Left renal pelvis (tissue), 4 donors: ENCODE measurements at regions not wholly inside any gene's neighbourhood (a gene's known extent, or its start where the extent isn't known, plus 50 kb on each side); places are given as distances from the start of the nearest gene placed in this dataset.

ENCODE experiments used
- DNase-seq, 4 donors: peaks; one replicate each; pipeline ENCODE4 v3.0.0-alpha.2; 2013; ENCODE audit warnings: low read depth in 4 of 4, low spot score in 3 of 4

DNA sequence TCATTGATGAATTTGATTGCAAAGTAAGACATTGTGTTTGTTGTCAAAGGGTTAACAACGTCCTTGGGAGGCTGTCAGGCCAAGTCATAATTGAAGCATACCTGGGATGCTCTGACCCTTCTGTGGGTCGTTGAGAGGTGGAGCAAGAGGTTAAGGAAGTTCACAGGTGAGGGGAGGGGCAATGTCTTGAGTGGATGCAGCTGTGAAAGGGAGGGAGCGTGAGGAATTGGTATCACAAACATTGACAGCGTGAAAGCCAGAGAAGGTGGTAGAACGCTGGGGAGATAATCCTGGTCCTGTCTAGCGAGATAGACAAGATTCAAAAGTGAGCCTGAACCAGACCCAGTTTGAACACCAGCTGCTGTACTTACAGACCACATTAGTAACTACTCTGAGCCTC is 79.4 kb downstream of the HES1 start:
- DNase-seq, result no peak

DNA sequence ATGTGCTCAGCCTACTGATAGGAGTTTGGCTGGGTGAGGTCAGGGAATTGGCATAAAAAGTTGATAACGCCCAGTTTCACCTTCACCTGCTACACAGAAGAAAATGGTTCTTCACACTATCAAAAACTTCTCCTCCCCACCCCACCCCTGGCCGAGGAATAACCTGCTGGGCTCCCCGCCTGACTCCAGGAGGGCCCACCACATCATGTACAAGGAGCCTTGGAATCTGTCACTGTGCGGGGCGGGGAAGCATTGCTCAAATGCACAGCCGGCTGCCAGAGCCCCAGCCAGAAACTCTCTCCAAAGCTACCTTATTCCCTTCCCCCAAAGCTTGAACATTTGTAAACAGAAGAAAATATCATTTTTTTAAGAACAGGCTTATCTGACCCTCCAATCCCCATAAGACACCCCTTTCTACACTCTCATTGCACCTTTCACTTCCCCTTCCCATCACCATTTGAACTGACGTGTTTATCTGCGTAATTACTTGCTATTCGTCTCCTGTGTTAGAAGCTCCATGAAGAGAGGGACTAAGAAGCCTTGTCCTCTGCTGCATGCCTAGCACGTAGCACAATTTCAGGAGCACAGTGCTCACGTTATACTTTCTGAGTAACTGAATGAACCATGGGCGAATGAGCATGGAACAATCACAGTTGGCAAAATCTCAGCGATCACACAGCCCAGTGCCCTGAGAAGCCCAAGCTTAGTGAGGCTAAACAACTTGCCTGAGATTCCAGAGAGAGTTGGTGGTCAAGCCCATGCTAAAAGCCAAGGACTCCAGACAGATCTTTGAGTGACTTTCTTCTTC is 82.9 kb downstream of the HES1 start:
- no peak for DNase-seq

DNA sequence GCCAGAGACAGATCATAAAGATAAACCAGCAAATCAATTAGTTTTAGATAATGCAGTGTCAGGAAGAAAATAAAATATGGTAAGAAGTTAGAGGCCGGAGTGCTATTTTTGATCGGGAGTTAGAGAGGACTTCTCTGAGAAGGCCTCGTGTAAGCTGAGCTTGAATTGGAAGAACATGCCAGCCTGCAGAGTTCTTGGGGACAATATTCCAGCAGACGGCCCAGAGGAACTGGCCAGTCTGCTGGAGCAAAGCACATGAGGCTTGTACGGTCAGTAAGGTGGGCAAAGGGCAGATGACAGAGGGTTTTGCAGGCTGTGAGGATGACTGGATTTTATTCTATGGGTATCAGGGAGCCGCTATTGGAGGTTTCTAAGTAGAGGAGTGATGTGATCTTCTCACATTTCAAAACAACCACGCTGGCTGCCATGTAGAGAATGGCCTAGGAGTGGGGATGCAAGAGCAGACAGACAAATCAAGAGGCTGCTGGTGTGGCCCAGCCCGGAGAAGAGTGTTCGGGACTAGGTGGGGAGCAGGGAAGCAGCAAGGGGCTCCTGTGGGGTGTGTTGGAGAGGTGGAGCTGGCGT is 84.0 kb downstream of the HES1 start:
- DNase-seq, result no peak

DNA sequence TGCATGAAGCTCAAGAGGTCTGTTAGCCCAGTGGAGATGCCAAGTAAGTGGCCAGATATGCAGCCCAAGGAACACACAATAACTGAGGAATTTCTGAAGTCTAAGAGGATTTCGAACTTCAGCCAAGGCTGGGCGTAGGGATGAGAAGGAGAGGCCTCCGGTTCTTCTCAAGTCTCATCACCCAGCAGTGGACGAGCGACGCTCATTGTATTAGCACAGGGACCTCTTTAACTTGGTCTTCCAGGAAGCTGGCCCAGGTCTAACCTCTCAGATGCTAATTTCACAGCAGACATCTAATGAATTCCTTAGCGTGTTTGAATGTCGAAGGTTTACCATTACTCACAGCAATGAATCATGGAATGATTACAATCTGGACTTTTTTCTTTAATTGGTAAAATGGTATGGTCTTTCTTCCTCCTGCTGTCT is 85.0 kb downstream of the HES1 start:
- no peak for DNase-seq

DNA sequence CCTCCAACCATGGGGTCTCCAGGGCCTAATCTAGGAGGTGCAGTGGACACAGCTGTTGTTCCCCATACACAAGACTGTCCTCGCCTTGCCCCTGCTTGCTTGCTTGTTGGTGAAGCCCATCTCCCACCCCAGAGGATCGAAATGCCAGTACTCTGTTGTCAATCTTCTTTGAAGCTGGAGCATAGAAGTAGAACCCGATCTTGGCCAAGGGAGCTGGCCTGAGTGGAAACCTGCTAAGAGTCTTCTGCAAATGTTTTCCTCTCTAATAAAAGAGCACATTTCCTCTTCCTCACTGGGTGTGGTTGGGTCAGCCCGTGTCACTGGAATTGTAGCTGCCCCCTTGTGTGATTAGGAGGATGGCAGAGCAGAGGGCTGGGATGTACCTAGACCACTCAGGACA is 85.4 kb downstream of the HES1 start:
- DNase-seq, result no peak

DNA sequence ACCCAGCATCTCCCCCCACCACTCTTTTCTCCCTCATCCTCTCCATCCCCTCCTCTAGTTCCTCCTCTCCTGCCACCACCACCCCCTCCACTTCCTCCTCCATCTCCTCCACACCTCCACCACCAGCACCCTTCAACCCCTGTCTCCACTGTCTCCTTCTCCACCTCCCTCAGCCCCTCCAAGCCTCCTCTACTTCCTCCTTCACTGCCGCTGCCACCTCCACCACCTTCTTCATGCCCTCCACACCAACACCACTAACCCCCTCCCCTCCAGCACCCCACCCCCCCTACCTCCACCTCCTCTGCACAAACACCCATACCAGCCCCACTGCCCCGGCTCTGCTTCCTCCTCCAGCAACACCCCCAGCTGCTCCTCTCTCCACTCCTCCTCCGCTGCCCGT is 88.0 kb downstream of the HES1 start:
- DNase-seq, result no peak

DNA sequence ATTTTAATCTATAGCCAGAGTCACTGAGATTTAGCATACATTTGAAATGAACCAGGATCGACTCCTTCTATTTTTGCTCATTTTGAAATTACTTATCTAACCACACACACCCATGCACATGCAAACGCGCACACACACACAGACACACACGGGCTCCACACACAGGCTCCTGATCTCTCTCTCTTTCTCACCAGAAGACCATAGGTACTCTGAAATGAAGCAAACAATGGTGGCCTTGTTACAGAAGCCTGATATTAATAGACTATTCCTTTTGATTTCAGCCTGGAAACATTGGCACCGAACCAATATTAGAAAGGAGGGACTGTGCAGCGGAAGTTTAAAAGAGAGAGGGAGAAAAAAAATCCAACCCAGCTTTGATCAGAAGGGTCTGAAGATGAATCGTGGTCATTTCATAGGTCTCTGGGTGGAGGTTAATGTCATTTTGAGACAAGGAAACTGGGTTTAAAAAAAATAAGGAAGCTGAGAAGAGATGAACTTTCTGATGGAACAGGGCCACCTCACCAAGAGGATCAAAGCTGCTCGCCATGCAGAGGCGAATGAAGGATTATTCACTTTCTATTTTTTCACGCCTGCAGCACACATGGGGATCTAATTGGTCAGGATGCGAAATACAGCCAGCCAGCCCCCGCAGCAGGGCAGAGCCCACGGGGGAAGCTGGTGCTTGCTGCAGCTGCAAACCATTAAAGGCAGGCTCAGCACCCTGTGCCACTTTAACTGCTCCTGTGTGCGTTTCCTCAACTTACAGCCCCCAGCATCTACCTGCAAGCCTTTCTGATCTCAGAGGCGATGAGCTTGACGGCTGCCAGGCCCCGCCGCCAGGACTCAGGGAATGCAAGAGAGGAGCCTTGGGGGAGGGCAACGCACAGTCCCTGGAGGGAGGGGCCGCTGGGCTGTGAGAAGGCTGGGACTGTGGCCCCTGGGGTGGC is 88.8 kb downstream of the HES1 start:
- no peak for DNase-seq

DNA sequence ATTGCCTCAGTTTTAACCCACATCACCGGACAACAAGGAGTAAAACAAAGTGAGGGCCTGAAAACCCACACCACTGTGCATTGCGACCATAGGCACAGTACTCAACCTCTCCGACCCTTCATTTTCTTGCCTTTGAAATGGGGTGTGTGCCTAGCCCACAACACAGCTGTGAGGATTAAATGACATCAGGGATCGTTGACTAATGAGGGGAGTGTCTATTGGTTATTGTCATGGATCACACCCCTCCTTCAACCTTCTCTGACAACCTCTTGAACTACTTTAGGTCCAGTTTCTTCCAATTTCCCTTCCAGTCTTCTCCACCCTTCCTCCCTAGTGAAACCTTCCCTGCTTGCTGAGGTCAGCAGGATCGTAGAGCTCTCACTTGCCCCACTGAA is 89.5 kb downstream of the HES1 start:
- DNase-seq, result no peak

DNA sequence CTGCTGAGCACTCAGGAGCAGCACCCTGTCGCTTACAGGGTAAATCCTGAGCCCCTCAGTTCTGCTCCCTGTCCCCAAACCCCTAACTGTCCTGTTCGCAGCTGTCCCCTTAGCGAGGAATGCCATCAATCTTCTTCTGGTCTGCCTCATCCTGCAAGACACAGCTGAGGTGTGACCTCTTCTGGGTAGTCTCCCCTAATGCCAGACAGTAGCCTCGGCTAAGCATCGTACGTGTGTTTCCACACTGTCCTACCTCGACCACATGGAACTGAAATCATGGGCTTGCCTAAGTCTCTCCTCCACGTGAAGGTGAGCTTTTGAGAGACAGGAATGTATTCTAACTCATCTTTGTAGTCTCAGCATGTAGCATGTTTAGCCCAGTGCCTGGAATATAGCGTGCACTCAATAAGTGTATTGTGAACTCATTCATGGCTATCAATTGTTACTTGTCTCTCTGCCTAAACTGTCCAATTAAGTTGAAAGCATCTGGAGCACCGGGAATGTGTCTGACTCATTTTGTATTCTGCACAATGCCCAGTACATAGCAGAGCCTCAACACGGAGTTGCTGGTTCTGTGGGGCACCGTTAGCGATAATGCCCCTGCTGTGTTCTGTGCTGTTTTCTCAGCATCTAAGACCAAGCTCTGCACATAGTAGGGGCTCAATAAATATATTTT is 90.2 kb downstream of the HES1 start:
- DNase-seq, result no peak

DNA sequence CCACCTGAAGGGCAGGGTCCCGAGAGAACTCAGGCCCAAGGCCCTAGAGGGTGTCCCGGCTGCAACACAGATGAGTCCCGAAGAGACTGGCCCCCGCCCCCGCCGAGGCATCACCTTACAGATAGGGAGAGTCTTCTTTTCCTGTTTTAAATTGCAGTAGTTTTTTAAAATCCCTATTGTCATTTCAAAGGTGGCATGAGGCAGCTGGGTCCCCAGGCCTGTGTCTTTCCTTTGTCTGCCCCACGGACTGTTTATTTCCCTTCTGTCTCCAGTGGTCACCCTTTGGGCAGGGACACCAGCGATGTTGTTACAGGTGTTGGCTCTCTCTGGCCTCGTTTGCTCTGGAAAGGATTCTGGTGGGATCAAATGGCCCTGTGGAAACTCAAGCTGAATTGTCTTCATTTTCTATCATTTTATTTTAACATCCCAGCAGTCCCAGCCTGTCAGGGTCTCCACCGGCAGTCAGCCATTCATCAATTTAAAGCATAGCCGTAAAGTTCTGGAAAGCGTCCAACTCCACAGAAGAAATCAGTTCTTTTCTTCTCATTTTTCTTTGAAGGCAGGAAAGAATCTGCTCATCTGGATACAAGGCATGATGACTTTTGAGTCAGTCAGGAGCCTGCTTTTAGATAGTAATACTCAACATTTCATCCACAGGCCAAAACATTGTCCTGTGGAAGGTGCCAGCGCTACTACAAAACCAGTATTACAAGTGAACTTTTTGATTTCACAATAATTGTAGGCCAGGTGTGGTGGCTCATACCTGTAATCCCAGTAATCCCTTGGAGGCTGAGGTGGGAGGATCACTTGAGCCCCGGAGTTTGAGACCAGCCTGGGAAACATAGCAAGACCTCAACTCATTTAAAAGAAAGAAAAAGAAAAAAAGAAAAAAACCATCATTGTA is 96.2 kb downstream of the HES1 start:
- no peak for DNase-seq

DNA sequence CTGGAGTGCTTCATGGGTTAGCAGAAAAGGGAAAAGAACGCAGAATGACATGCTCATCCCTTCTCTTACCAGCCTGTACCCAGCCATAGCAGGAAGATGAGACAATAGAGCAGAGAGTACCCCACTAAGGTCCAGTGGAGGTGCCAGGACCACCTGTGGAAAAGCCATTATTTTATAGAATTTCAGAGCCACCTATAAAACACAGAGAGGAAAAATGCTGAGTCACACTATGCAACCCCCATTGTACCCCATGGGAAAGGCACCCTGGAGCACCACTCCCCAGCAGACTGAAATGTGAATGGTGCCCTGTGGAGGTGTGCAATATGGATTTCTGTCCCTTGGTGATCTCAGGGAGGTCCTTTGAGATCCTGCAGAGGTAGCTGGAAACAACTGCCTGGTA is 97.2 kb downstream of the HES1 start:
- no peak for DNase-seq

DNA sequence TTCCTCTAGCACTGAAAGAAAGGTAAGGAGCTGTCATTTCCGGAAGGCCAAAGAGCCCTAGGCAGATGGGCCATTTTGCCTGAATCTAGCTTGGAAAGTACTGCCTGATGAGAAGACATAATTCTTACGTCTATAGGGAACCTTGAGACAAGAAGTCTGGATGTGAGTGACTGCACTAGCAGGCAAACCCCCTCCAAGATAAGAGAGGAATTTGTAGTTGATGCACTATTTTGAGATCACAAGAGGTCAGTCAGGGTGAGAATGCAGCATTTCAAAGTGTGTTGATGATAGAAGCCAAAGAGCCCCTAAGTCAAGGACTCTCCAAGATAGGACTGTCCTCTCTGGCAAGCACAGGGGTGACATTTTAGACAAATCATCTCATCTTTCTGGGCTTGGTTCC is 99.2 kb downstream of the HES1 start:
- no peak for DNase-seq

DNA sequence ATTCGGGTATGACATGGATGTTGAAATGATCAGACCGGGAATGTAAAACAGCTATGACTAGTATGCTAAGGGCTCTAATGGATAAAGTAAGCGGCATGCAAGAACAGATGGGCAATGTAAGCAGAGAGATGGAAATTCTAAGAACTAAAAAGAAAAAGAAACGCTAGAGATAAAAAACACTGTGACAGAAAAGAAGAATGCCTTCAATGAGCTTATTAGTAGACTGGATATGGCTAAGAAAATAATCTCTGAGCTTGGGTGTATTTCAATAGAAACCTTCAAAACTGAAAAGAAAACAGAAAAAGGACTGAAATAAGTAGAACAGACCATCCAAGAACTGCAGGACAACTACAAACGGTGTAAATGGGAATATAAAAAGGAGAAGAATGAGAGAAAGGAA is 101.2 kb downstream of the HES1 start:
- DNase-seq, result no peak

DNA sequence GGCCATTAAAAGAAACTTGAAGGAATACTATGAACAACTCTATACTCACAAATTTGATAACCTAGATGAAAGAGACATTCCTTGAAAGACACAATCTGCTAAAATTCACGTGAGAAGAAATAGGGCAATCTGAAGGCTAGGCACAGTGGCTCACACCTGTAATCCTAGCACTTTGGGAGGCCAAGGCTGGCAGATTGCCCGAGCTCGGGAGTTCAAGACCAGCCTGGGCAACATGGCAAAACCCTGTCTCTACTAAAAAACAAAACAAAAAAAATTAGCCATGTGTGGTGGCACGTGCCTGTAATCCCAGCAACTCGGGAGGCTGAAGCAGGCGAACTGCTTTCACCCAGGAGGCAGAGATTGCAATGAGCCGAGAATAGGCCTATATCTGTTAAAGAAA is 104.8 kb downstream of the HES1 start:
- DNase-seq, result no peak

DNA sequence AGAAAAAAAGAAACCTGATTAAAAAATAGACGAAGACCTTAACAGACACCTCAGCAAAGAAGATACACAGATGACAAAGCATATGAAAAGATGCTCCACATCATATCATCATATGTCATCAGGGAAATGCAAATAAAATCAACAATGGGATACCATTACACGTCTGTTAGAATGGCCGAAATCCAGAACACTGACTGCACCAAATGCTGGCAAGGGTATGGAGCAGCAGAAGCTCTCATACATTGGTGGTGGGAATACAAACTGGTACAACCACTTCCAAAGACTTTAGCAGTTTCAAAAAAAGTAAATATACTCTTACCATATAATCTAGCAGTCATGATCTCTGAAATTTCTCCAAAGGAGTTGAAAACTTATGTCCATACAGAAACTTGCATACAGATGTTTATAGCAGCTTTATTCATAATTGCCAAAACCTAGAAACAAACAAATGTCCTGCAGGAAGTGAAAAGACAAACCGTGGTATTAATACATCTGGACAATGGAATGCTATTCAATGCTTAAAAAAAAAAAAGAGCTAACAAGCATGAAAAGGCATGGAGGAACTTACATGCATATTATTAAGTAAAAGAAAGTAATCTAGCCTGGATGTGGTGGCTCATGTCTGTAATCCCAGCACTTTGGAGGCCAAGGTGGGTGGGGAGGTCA is 107.4 kb downstream of the HES1 start:
- DNase-seq, result no peak

DNA sequence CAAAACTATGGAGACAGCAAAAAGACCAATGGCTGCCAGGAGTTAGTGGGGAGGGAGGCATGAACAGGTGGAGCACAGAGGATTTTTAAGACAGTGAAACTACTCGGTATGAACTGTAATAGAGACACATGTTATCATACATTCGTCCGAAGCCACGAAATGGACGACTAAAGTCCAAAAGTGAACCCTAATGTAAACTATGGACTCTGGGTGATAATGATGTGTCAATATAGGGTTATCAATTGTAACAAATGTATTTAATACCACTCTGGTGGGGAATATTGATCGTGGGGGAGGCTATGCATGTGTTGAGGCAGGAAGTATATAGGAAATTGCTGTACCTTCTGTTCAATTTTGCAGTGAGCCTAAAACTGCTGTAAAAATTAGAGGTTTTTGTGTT is 107.0 kb downstream of the CPN2 start:
- DNase-seq, result no peak

DNA sequence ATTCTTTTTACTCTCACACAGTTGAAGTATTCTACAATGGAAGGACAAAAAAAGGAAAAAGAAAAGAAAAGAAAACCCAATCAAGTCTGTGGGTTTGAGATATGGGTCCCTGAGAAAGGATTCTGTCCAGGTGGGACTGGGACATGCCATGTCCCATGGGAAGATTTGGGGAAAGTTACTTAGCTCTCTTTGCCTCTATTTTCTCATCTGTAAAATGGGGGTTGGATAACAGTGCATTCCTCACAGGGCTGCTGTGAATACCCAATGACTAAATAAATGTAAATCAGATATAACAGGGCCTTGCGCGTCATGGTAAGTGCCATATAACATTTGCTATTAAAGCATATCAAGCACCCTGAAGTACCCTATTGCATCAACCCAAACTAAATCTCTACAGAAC is 105.7 kb downstream of the CPN2 start:
- no peak for DNase-seq

DNA sequence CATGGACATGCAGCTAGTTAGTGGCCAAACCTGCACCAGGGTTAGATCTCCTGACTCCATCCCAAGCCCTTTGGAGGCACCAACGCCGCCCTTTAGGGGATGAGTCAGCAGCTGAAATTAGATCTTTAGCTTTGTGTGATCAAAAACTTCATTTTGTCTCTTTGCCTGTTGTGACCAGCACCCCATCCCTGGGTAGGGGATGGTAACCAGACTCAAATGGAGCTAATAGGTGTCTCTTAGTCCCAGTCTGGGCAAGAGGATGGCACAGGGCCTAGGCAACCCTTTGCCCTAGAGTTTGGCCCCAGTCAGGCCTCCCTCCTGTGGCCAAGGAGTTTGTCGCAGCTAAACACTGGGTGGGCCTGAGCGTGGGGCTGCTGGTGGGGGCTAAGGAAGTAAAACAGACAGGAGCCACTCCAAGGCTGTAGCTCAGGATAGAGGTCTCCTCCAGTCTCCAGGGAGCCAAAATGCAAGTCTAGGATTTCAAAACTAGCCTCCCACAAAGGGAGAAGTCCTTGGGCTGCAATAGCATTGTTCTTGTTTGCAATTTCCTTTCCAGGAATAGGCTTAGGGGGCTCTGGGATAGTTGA is 105.1 kb downstream of the CPN2 start:
- no peak for DNase-seq

DNA sequence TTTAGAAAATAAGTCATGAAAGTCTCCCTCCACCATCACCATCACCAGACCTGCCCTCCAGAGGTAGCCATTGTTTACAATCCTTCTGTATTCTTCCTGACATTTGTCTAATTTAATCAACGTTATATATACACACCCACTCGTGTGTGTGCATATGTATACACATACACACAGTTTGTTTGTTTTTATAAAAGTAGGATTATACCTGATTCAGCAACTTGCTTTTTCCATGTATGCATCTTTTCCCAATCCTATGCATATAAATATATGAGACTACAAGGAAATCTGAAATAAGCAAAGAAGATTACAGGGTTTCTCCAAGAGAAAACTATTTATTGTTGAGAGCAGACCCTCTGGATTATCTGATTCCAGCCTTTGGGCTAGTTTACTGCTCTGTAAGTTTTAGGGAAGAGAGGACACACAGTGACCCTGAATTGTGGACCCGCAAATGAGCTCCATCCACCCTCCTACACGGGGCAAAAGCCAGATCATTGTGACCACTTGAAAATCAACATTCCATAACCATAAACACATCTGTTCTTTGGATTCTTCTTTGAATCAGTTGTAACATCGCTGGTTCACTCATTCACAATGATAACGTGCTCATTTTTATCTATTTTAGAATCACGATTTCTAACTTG is 104.3 kb downstream of the CPN2 start:
- DNase-seq, result no peak
